ENCODE measurements at regions not wholly inside any gene's neighbourhood (a gene's known extent, or its start where the extent isn't known, plus 50 kb on each side); places are given as distances from the start of the nearest gene placed in this dataset.

DNA sequence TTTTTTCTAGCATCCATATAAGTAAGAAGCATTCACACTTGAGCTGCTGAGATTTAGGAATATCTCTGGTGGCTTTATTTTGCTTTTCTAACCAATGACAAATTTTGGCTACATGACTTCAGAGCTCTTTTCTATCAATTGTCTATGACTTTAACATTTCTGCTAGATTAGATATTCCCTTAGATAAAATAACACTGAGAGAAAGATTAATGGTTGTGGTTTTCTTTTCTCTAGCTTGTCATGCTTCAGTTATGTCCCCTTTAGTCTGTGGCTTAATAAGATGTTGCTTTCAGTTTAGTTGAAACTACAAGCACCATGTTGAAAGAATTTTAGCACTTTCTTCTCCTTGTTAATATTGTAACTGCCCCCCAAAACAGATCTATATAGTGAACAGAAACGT is 665.6 kb upstream of the CCDC54 start:
- H3K36me3 ChIP-seq (ENCODE audit: insufficient read depth, low read length), result no peaks in the 10 kb centered on the region
- H3K9me3 ChIP-seq (ENCODE audit: insufficient read depth, low read depth, low read length), result no peaks in the 10 kb centered on the region
- peaks cover 23% of the 10 kb centered on the region for H3K4me1 ChIP-seq (ENCODE audit: insufficient read depth, low read length, poor library complexity, severe bottlenecking)
- TF ChIP-seq, protein P1, sequence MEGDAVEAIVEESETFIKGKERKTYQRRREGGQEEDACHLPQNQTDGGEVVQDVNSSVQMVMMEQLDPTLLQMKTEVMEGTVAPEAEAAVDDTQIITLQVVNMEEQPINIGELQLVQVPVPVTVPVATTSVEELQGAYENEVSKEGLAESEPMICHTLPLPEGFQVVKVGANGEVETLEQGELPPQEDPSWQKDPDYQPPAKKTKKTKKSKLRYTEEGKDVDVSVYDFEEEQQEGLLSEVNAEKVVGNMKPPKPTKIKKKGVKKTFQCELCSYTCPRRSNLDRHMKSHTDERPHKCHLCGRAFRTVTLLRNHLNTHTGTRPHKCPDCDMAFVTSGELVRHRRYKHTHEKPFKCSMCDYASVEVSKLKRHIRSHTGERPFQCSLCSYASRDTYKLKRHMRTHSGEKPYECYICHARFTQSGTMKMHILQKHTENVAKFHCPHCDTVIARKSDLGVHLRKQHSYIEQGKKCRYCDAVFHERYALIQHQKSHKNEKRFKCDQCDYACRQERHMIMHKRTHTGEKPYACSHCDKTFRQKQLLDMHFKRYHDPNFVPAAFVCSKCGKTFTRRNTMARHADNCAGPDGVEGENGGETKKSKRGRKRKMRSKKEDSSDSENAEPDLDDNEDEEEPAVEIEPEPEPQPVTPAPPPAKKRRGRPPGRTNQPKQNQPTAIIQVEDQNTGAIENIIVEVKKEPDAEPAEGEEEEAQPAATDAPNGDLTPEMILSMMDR (conservative IDR thresholded peaks at IDR 0.05; ENCODE audit: low read length), result no peak
- no peak for TF ChIP-seq EZH2phosphoT487 (IDR thresholded peaks at IDR 0.05; ENCODE audit: borderline replicate concordance)
- no peaks in the 10 kb centered on the region for H3F3A ChIP-seq (ENCODE audit: low read depth)
- peak overlapping the region; percentile 62; the same call in 1 of the 2 replicates for H2AFZ ChIP-seq (ENCODE audit: low read length)
- H3K4me2 ChIP-seq (ENCODE audit: low read depth, low read length, poor library complexity, severe bottlenecking), result peak overlapping the region; percentile 63
- no peaks in the 10 kb centered on the region for H3K9me2 ChIP-seq (replicated peaks; ENCODE audit: low read depth, low read length)
- no peaks in the 10 kb centered on the region for H4K20me1 ChIP-seq (ENCODE audit: insufficient read depth, low read length, poor library complexity, severe bottlenecking)
- no peaks in the 10 kb centered on the region for H3K27me3 ChIP-seq (ENCODE audit: insufficient read depth, low read length, poor library complexity, severe bottlenecking)
- H3K4me3 ChIP-seq (ENCODE audit: low read length, poor library complexity, severe bottlenecking), result peak overlapping the region; percentile 52
- H3K9ac ChIP-seq (ENCODE audit: low read depth, low read length, poor library complexity, severe bottlenecking), result peak overlapping the region; percentile 49
- no peaks in the 10 kb centered on the region for H3K79me2 ChIP-seq (ENCODE audit: insufficient read depth, low read length)

DNA sequence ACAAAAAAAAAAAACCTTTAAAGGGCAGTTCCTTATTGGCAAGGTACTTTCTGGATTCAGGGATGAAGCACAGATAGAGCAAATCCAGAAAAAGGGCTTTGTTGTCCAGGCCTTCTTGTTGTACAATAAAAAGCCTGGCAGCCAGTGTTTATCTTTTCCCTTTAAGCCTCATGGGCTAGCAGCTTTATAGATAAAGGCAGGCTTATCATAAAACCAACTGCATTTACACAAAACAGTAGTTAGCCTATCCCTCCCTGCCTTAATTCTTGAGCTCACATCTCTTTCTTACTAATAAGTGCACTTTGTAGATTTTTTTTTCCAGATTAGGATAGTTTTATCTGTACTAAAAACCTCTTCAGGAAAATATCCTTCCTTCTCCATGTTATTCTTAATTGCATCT is 662.8 kb upstream of the CCDC54 start:
- Histone ChIP-seq H3K4me1 (ENCODE audit: insufficient read depth, low read length, poor library complexity, severe bottlenecking) (peaks cover 28% of the 10 kb centered on the region), H3K9me2 (replicated peaks; ENCODE audit: low read depth, low read length) (no peaks in the 10 kb centered on the region), H3K4me2 (ENCODE audit: low read depth, low read length, poor library complexity, severe bottlenecking) (no peak overlapping the region), H3K9ac (ENCODE audit: low read depth, low read length, poor library complexity, severe bottlenecking) (no peak overlapping the region), H3K36me3 (ENCODE audit: insufficient read depth, low read length) (no peaks in the 10 kb centered on the region), H3K27me3 (ENCODE audit: insufficient read depth, low read length, poor library complexity, severe bottlenecking) (no peaks in the 10 kb centered on the region), H3K4me3 (ENCODE audit: low read length, poor library complexity, severe bottlenecking) (no peak overlapping the region), H3K79me2 (ENCODE audit: insufficient read depth, low read length) (no peaks in the 10 kb centered on the region), H3F3A (ENCODE audit: low read depth) (no peaks in the 10 kb centered on the region), H3K9me3 (ENCODE audit: insufficient read depth, low read depth, low read length) (no peaks in the 10 kb centered on the region), H4K20me1 (ENCODE audit: insufficient read depth, low read length, poor library complexity, severe bottlenecking) (no peaks in the 10 kb centered on the region), H2AFZ (ENCODE audit: low read length) (no peak overlapping the region; the same call in 1 of the 2 replicates)
- TF ChIP-seq, protein P1 (conservative IDR thresholded peaks at IDR 0.05; ENCODE audit: low read length), result no peak
- no peak for TF ChIP-seq EZH2phosphoT487 (IDR thresholded peaks at IDR 0.05; ENCODE audit: borderline replicate concordance)

DNA sequence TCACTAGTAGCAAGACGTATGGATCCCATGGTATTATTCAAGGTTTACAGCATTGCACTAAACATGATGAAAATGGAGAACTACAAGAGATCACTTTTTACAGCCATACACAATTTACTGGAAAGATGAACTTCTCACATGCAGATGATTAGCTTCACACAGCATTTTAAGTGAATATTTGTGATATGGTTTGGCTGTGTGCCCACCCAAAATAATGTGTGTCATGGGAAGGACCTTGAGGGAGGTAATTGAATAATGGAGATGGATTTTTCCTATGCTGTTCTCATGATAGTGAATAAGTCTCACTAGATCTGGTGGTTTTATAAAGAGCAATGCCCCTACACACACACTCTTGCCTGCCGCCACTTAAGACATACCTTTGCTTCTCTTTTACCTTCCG is 662.0 kb upstream of the CCDC54 start:
- no peaks in the 10 kb centered on the region for H3F3A ChIP-seq (ENCODE audit: low read depth)

More for the DNA sequence above, 662.0 kb upstream of the CCDC54 start:
- Histone ChIP-seq H3K79me2 (ENCODE audit: insufficient read depth, low read length) (no peaks in the 10 kb centered on the region), H3K9me3 (ENCODE audit: insufficient read depth, low read depth, low read length) (no peaks in the 10 kb centered on the region), H3K9me2 (replicated peaks; ENCODE audit: low read depth, low read length) (no peaks in the 10 kb centered on the region), H3K4me1 (ENCODE audit: insufficient read depth, low read length, poor library complexity, severe bottlenecking) (peaks cover 28% of the 10 kb centered on the region), H3K27me3 (ENCODE audit: insufficient read depth, low read length, poor library complexity, severe bottlenecking) (no peaks in the 10 kb centered on the region), H4K20me1 (ENCODE audit: insufficient read depth, low read length, poor library complexity, severe bottlenecking) (no peaks in the 10 kb centered on the region), H3K4me2 (ENCODE audit: low read depth, low read length, poor library complexity, severe bottlenecking) (no peak overlapping the region), H2AFZ (ENCODE audit: low read length) (no peak overlapping the region), H3K36me3 (ENCODE audit: insufficient read depth, low read length) (no peaks in the 10 kb centered on the region), H3K9ac (ENCODE audit: low read depth, low read length, poor library complexity, severe bottlenecking) (no peak overlapping the region), H3K4me3 (ENCODE audit: low read length, poor library complexity, severe bottlenecking) (no peak overlapping the region)
- no peak for TF ChIP-seq EZH2phosphoT487 (IDR thresholded peaks at IDR 0.05; ENCODE audit: borderline replicate concordance)
- TF ChIP-seq, protein P1 (conservative IDR thresholded peaks at IDR 0.05; ENCODE audit: low read length), result no peak
